PC-3 (cell line): ENCODE measurements at regions not wholly inside any gene's neighbourhood (a gene's known extent, or its start where the extent isn't known, plus 50 kb on each side); places are given as distances from the start of the nearest gene placed in this dataset.

ENCODE experiments used
- ATAC-seq: fragments of 200-7000 bp; cut with Tn5 transposase; 2 replicates; pipeline ENCODE4 v1.9.1; 2020; ENCODE audit warnings: mild to moderate bottlenecking, moderate library complexity
- BruUV-seq: library from RNA; stranded (reverse); fragments of 400-500 nt; replicated peaks from 2 replicates; lab custom pipeline; 2021; lab: Mats Ljungman, UMichigan
- CTCF ChIA-PET: fragments of 300-600 bp; sonication (Branson Sonifier 250); formaldehyde crosslinking; loops from one replicate; lab custom pipeline; 2022; ENCODE audit warnings: antibody characterized with exemption; lab: Charles Lee
- POLR2A ChIA-PET: fragments of 300-600 bp; sonication (Branson Sonifier 250); formaldehyde crosslinking; loops from one replicate; lab custom pipeline; 2022; ENCODE audit warnings: antibody characterized with exemption; ENCODE audit not compliant: unreplicated experiment; lab: Charles Lee
- DNase-seq: peaks from one replicate; pipeline ENCODE4 v3.0.0-alpha.2; 2015
- H2AFZ ChIP-seq: fragments of 300-600 bp; sonication (generic); 2 replicates; pipeline ENCODE4 v1.6.0; 2016; ENCODE audit warnings: antibody characterized with exemption, low read length
- H3F3A ChIP-seq: fragments of 300-600 bp; sonication (generic); one replicate; pipeline ENCODE4 v1.6.0; 2017; ENCODE audit warnings: antibody characterized with exemption, low read length, control low read depth, mild to moderate bottlenecking; ENCODE audit not compliant: unreplicated experiment
- H3K27ac ChIP-seq: fragments of 300-600 bp; sonication (generic); 2 replicates; pipeline ENCODE4 v1.5.1; 2016; ENCODE audit warnings: mild to moderate bottlenecking, low read length
- H3K27me3 ChIP-seq: fragments of 300-600 bp; sonication (generic); 2 replicates; pipeline ENCODE4 v1.6.1; 2016; ENCODE audit warnings: low read length, mixed read lengths
- H3K36me3 ChIP-seq: fragments of 300-600 bp; sonication (generic); 2 replicates; pipeline ENCODE4 v1.6.1; 2016; ENCODE audit warnings: low read depth, mixed run types, low read length, mixed read lengths
- H3K4me1 ChIP-seq: fragments of 300-600 bp; sonication (generic); 2 replicates; pipeline ENCODE4 v1.5.1; 2016; ENCODE audit warnings: low read length; ENCODE audit not compliant: insufficient read depth
- H3K4me2 ChIP-seq: fragments of 300-600 bp; sonication (generic); 2 replicates; pipeline ENCODE4 v1.6.0; 2016; ENCODE audit warnings: low read length
- H3K4me3 ChIP-seq: fragments of 300-600 bp; sonication (generic); 2 replicates; pipeline ENCODE4 v1.5.1; 2016; ENCODE audit warnings: mild to moderate bottlenecking, low read length, mixed read lengths
- H3K79me2 ChIP-seq: fragments of 300-600 bp; sonication (generic); 2 replicates; pipeline ENCODE4 v1.6.1; 2017; ENCODE audit warnings: low read length, mixed read lengths
- H3K9ac ChIP-seq: fragments of 300-600 bp; sonication (generic); 2 replicates; pipeline ENCODE4 v1.6.0; 2016; ENCODE audit warnings: mild to moderate bottlenecking, low read length
- H3K9me2 ChIP-seq: fragments of 300-600 bp; sonication (generic); replicated peaks from 2 replicates; pipeline ENCODE4 v1.6.1; 2016; ENCODE audit warnings: mixed run types, low read length, mixed read lengths
- H3K9me3 ChIP-seq: fragments of 300-600 bp; sonication (generic); 2 replicates; pipeline ENCODE4 v1.6.1; 2016; ENCODE audit warnings: low read length, mixed read lengths
- H4K20me1 ChIP-seq: fragments of 300-600 bp; sonication (generic); 2 replicates; pipeline ENCODE4 v1.6.1; 2016; ENCODE audit warnings: low read length, mixed read lengths
- CTCF ChIP-seq: fragments of 300-600 bp; sonication (generic); conservative IDR thresholded peaks from 2 replicates; pipeline ENCODE4 v1.5.1; 2017; ENCODE audit warnings: antibody characterized with exemption, low read depth, mild to moderate bottlenecking, low read length
- EZH2 ChIP-seq: fragments of 300-600 bp; sonication (generic); IDR thresholded peaks from one replicate; pipeline ENCODE4 v1.6.1; 2017; ENCODE audit warnings: antibody characterized with exemption, mild to moderate bottlenecking, low read length; ENCODE audit not compliant: unreplicated experiment
- EZH2phosphoT487 ChIP-seq: fragments of 300-600 bp; sonication (generic); IDR thresholded peaks from 2 replicates; pipeline ENCODE4 v1.6.1; 2018; ENCODE audit warnings: mild to moderate bottlenecking, antibody characterized with exemption, low read length, borderline replicate concordance
- intact Hi-C: fragments of 100-400 bp; cut with micrococcal nuclease; formaldehyde crosslinking; loops from 2 replicates; pipeline ENCODE4 v1.9.0; 2023

- no TSS peak for BruUV-seq
- H3F3A ChIP-seq: no peaks in the 10 kb centered on the region
- ATAC-seq: no peak
- H3K27me3 ChIP-seq: no peaks in the 10 kb centered on the region
- no peaks in the 10 kb centered on the region for H3K4me1 ChIP-seq
- H3K9ac ChIP-seq: no peak overlapping the region
- TF ChIP-seq EZH2: no peak
- no peak for TF ChIP-seq CTCF
- no peak for TF ChIP-seq EZH2phosphoT487
- POLR2A ChIA-PET: no interaction called here
- no peaks in the 10 kb centered on the region for H3K79me2 ChIP-seq
- DNase-seq: no peak
- no peaks in the 10 kb centered on the region for H4K20me1 ChIP-seq
- no peaks in the 10 kb centered on the region for H3K36me3 ChIP-seq
- no peak overlapping the region for H3K4me3 ChIP-seq
- H2AFZ ChIP-seq: no peak overlapping the region
- no peaks in the 10 kb centered on the region for H3K9me2 ChIP-seq
- no peak overlapping the region for H3K4me2 ChIP-seq
- intact Hi-C loops: no loop called here
- H3K9me3 ChIP-seq: no peaks in the 10 kb centered on the region
- H3K27ac ChIP-seq: no peak overlapping the region
- CTCF ChIA-PET: no interaction called here
Observed at GRCh38 chr4:160212078-160212477, 1109.2 kb downstream of the RAPGEF2 start.

GRCh38 chr4:160213366-160213765, 1110.5 kb downstream of the RAPGEF2 start:
- CTCF ChIA-PET: no interaction called here
- ATAC-seq (no peak), DNase-seq (no peak)
- no peaks in the 10 kb centered on the region for H3K9me3 ChIP-seq
- H4K20me1 ChIP-seq: no peaks in the 10 kb centered on the region
- H3K4me1 ChIP-seq: no peaks in the 10 kb centered on the region
- H3K36me3 ChIP-seq: no peaks in the 10 kb centered on the region
- H2AFZ ChIP-seq: no peak overlapping the region
- no peak overlapping the region for H3K4me2 ChIP-seq
- TF ChIP-seq CTCF (no peak), EZH2phosphoT487 (no peak), EZH2 (no peak)
- POLR2A ChIA-PET: no interaction called here
- no peak overlapping the region for H3K27ac ChIP-seq
- no peak overlapping the region for H3K9ac ChIP-seq
- H3K27me3 ChIP-seq: no peaks in the 10 kb centered on the region
- H3F3A ChIP-seq: no peaks in the 10 kb centered on the region
- H3K4me3 ChIP-seq: no peak overlapping the region
- BruUV-seq: no TSS peak
- no peaks in the 10 kb centered on the region for H3K9me2 ChIP-seq
- intact Hi-C loops: no loop called here
- H3K79me2 ChIP-seq: no peaks in the 10 kb centered on the region

- Histone ChIP-seq H3F3A (no peaks in the 10 kb centered on the region), H3K27ac (no peak overlapping the region), H3K9me3 (no peaks in the 10 kb centered on the region), H3K9ac (no peak overlapping the region), H3K79me2 (no peaks in the 10 kb centered on the region), H4K20me1 (no peaks in the 10 kb centered on the region), H2AFZ (no peak overlapping the region), H3K36me3 (no peaks in the 10 kb centered on the region), H3K4me1 (no peaks in the 10 kb centered on the region), H3K9me2 (no peaks in the 10 kb centered on the region), H3K4me2 (no peak overlapping the region), H3K27me3 (no peaks in the 10 kb centered on the region), H3K4me3 (no peak overlapping the region)
- intact Hi-C loops: no loop called here
- TF ChIP-seq EZH2phosphoT487 (no peak), CTCF (no peak), EZH2 (no peak)
- DNase-seq (no peak), ATAC-seq (no peak)
- BruUV-seq: no TSS peak
- ChIA-PET POLR2A (no interaction called here), CTCF (no interaction called here)
Observed at GRCh38 chr4:160217352-160217751, 1114.5 kb downstream of the RAPGEF2 start.
